ENCODE measurements at regions not wholly inside any gene's neighbourhood (a gene's known extent, or its start where the extent isn't known, plus 50 kb on each side); places are given as distances from the start of the nearest gene placed in this dataset.

DNA sequence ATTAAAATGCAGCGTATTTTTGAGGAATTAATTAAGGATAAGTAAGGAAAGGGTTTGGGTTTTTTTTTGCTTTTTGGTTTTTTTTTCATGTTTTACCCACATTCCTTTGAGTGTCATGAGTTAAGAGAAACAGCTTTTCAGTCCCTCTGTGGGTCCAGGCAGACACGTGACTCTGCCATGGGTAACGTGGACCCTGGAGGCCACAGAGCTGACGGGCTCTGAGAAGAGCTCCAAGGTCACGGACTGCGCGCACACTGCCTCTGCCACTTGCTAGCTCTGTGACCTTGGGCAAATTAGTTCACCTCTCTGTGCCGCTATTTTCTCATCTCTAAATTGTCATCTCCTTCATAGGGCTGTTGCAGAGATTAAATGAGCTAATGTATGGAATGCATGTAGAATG lies 588.2 kb upstream of the CDH11 start:
- DNase-seq: no peak
- intact Hi-C loops (cut with DNase I): no loop called here
- Histone ChIP-seq H3K4me3 (no peak overlapping the region), H3K9me3 (no peaks in the 10 kb centered on the region), H3K36me3 (no peaks in the 10 kb centered on the region), H3K27me3 (peaks cover 0 to 5% (median 0%) of the 10 kb centered on the region in 3 donors), H3K27ac (no peak overlapping the region), H3K4me1 (no peaks in the 10 kb centered on the region)
- TF ChIP-seq POLR2A (IDR thresholded peaks at IDR 0.05) (no peak), POLR2AphosphoS5 (IDR thresholded peaks at IDR 0.05) (no peak)
- TF ChIP-seq, protein P1, sequence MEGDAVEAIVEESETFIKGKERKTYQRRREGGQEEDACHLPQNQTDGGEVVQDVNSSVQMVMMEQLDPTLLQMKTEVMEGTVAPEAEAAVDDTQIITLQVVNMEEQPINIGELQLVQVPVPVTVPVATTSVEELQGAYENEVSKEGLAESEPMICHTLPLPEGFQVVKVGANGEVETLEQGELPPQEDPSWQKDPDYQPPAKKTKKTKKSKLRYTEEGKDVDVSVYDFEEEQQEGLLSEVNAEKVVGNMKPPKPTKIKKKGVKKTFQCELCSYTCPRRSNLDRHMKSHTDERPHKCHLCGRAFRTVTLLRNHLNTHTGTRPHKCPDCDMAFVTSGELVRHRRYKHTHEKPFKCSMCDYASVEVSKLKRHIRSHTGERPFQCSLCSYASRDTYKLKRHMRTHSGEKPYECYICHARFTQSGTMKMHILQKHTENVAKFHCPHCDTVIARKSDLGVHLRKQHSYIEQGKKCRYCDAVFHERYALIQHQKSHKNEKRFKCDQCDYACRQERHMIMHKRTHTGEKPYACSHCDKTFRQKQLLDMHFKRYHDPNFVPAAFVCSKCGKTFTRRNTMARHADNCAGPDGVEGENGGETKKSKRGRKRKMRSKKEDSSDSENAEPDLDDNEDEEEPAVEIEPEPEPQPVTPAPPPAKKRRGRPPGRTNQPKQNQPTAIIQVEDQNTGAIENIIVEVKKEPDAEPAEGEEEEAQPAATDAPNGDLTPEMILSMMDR (IDR thresholded peaks at IDR 0.05): no peak
- WGBS, 2 donors: 84 to 86% methylated on average over 8 of the region's 8 CpGs

DNA sequence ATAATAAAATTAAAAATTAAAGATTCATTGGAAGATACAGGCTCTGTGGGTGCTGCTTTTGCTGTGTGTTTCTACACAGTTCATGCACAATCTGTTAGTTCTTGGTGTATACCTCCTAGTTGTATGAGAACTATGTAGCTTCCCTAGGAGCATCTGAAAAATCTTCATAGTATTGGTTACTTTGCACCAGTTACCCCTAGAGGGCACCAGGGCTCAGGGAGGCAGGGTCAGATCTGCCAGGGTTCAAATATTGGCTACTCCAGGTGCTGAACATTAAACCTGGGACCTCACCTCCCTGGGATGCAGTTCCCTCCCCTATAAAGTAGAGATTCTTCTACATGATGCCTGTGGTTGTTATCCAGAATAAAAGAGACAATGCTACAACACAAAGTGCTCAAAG lies 583.0 kb upstream of the CDH11 start:
- TF ChIP-seq POLR2A (IDR thresholded peaks at IDR 0.05) (no peak), POLR2AphosphoS5 (IDR thresholded peaks at IDR 0.05) (no peak), EP300 (IDR thresholded peaks at IDR 0.05) (no peak)
- TF ChIP-seq, protein P1 (IDR thresholded peaks at IDR 0.05): no peak
- DNase-seq: no peak
- Histone ChIP-seq H3K4me3 (no peak overlapping the region), H3K27me3 (no peaks in the 10 kb centered on the region), H3K36me3 (no peaks in the 10 kb centered on the region), H3K4me1 (no peaks in the 10 kb centered on the region), H3K9me3 (no peaks in the 10 kb centered on the region), H3K27ac (no peak overlapping the region)
- intact Hi-C loops (cut with DNase I): no loop called here

DNA sequence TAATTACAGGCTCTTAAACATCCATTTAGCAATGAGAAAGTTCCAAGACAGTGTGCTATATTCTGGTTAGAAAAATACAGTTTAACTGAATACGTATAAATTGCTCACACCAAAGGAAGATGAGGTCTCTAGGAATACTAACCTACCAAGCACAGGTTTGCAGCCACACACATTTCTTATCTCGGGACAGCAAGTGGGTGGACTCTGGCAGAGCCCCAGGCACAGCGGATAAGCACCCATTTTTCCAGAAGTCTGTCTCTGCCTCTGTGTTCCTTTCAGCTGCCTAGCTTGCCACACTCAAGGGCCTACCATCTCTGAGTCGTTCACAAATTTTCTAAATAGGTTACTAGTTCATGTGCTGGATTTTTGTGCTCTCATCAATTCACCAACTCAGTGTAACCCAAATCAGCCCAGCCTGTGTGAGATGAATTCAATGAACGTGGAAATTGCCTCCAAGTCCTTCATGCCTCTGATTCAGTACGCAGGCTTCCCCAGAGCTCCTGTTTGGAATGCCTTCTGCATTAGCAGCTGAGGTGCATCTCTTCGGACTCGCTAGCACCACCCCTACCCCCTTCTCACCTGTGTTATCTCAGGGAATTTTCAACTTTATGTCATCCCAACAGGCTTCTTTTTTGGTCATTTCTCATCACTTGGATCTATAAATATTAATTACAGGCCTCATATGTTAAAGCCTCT lies 581.0 kb upstream of the CDH11 start:
- H3K27ac ChIP-seq: no peak overlapping the region
- H3K9me3 ChIP-seq: no peaks in the 10 kb centered on the region
- H3K4me1 ChIP-seq: no peaks in the 10 kb centered on the region
- H3K36me3 ChIP-seq: no peaks in the 10 kb centered on the region
- WGBS, 2 donors: 71 to 79% methylated on average over 8 of the region's 8 CpGs
- TF ChIP-seq POLR2A (IDR thresholded peaks at IDR 0.05): no peak
- TF ChIP-seq, protein P1 (IDR thresholded peaks at IDR 0.05): no peak
- TF ChIP-seq EP300 (IDR thresholded peaks at IDR 0.05): no peak
- TF ChIP-seq POLR2AphosphoS5 (IDR thresholded peaks at IDR 0.05): no peak
- no peak for DNase-seq
- H3K4me3 ChIP-seq: no peak overlapping the region
- intact Hi-C loops (cut with DNase I): no loop called here
- no peaks in the 10 kb centered on the region for H3K27me3 ChIP-seq

DNA sequence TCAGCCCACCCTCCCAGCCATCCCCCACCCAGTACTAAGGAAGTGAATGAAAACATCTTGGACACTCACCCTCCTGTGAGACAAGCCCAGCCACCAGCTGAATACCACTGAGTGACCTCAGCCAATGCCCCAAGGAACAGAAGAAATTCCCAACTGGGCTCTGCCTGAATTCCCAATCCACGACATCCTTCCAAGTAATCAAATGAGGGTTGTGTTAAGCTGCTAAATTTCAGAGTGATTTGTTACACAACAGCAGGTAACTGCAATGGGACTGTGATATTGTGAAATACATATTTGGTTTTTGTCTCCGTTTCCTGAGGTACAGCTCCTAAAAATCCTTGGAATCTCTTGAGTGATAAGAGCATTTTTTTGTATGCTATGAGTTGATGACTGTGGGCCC lies 578.7 kb upstream of the CDH11 start:
- no peaks in the 10 kb centered on the region for H3K4me1 ChIP-seq
- 70 to 85% methylated on average over 2 of the region's 2 CpGs for WGBS, 2 donors
- TF ChIP-seq POLR2AphosphoS5 (IDR thresholded peaks at IDR 0.05) (no peak), POLR2A (IDR thresholded peaks at IDR 0.05) (no peak), EP300 (IDR thresholded peaks at IDR 0.05) (no peak)
- TF ChIP-seq, protein P1 (IDR thresholded peaks at IDR 0.05): no peak
- H3K27ac ChIP-seq: no peak overlapping the region
- no peak overlapping the region for H3K4me3 ChIP-seq
- no peaks in the 10 kb centered on the region for H3K9me3 ChIP-seq
- H3K27me3 ChIP-seq: no peaks in the 10 kb centered on the region
- intact Hi-C loops (cut with DNase I): no loop called here
- DNase-seq: no peak
- no peaks in the 10 kb centered on the region for H3K36me3 ChIP-seq

DNA sequence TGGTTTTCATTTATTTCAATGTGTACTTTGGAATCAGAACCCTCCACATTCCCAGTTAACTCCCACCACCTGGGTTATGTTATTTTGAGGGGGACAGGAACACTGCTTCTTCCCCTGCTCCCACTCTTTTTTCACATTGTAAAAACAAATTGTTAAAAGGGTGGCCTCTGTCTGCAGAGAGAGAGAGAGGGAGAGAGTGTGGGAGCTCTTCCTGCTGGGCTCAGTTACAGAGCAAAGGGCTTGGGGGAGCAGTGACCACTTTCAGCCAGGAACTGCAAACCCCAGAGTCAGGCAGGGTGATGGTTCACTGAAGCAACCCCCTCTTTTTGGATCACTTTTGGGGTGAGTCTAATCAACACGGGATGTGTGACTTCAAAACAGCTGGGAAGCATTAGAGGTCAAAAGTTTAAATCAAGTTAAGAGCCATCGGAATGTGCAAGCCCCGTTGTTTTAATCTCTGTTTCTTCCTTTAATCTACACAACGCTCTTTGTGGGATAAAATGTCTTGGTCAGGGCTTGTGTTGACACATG lies 577.0 kb upstream of the CDH11 start:
- H3K4me3 ChIP-seq: no peak overlapping the region
- DNase-seq: no peak
- H3K9me3 ChIP-seq: no peaks in the 10 kb centered on the region
- 25 to 30% methylated on average over 4 of the region's 4 CpGs for WGBS, 2 donors
- TF ChIP-seq EP300 (IDR thresholded peaks at IDR 0.05) (no peak), POLR2AphosphoS5 (IDR thresholded peaks at IDR 0.05) (no peak), POLR2A (IDR thresholded peaks at IDR 0.05) (no peak)
- TF ChIP-seq, protein P1 (IDR thresholded peaks at IDR 0.05): no peak
- no peaks in the 10 kb centered on the region for H3K36me3 ChIP-seq
- H3K27me3 ChIP-seq: no peaks in the 10 kb centered on the region
- intact Hi-C loops (cut with DNase I): no loop called here
- no peaks in the 10 kb centered on the region for H3K4me1 ChIP-seq
- no peak overlapping the region for H3K27ac ChIP-seq
